ENCODE measurements at regions not wholly inside any gene's neighbourhood (a gene's known extent, or its start where the extent isn't known, plus 50 kb on each side); places are given as distances from the start of the nearest gene placed in this dataset.

- Histone ChIP-seq H3K4me3 (ENCODE audit: low read length) (no peak overlapping the region), H3K27ac (ENCODE audit: low read depth in 1 of 2, low read length in 2 of 2) (no peak overlapping the region), H3K4me1 (ENCODE audit: insufficient read depth, low read length) (peaks cover 3% of the 10 kb centered on the region), H3K27me3 (ENCODE audit: control insufficient read depth in 1 of 2, insufficient read depth in 2 of 2, low read length in 2 of 2) (no peaks in the 10 kb centered on the region), H3K9me3 (ENCODE audit: control insufficient read depth in 1 of 2, insufficient read depth in 1 of 2, low read length in 2 of 2) (no peaks in the 10 kb centered on the region), H3K36me3 (ENCODE audit: insufficient read depth, low read length) (no peaks in the 10 kb centered on the region)
- ATAC-seq (ENCODE audit: poor library complexity): no peak
- no peak overlapping the region for H3K4me3 Mint-ChIP-seq
- no peak for TF ChIP-seq CTCF (IDR thresholded peaks at IDR 0.05)
- no peaks in the 10 kb centered on the region for H3K36me3 Mint-ChIP-seq (ENCODE audit: low read depth)
- CTCF ChIA-PET: no interaction called here
- H3K27ac Mint-ChIP-seq: no peak overlapping the region
- no peaks in the 10 kb centered on the region for H3K27me3 Mint-ChIP-seq
- POLR2A ChIA-PET: no interaction called here
- intact Hi-C loops (cut with DNase I, micrococcal nuclease): no loop called here
- DNase-seq: no peak
- H3K9me3 Mint-ChIP-seq: no peaks in the 10 kb centered on the region
- no peaks in the 10 kb centered on the region for H3K4me1 Mint-ChIP-seq (ENCODE audit: low read depth)
Measured at GRCh38 chr12:4194668-4195067, 78.9 kb upstream of the CCND2 start.

GRCh38 chr12:4193821-4194220 lies 79.7 kb upstream of the CCND2 start:
- ChIA-PET CTCF (no interaction called here), POLR2A (no interaction called here)
- no peak overlapping the region for H3K4me3 Mint-ChIP-seq
- H3K4me1 ChIP-seq (ENCODE audit: insufficient read depth, low read length): peaks cover 3% of the 10 kb centered on the region
- H3K9me3 ChIP-seq (ENCODE audit: control insufficient read depth in 1 of 2, insufficient read depth in 1 of 2, low read length in 2 of 2): no peaks in the 10 kb centered on the region
- no peaks in the 10 kb centered on the region for H3K27me3 ChIP-seq (ENCODE audit: control insufficient read depth in 1 of 2, insufficient read depth in 2 of 2, low read length in 2 of 2)
- no peaks in the 10 kb centered on the region for H3K9me3 Mint-ChIP-seq
- H3K4me1 Mint-ChIP-seq (ENCODE audit: low read depth): no peaks in the 10 kb centered on the region
- no peaks in the 10 kb centered on the region for H3K36me3 ChIP-seq (ENCODE audit: insufficient read depth, low read length)
- intact Hi-C loops (cut with DNase I, micrococcal nuclease): no loop called here
- H3K27ac ChIP-seq (ENCODE audit: low read depth in 1 of 2, low read length in 2 of 2): no peak overlapping the region
- H3K27me3 Mint-ChIP-seq: no peaks in the 10 kb centered on the region
- DNase-seq (no peak), ATAC-seq (ENCODE audit: poor library complexity) (no peak)
- H3K27ac Mint-ChIP-seq: no peak overlapping the region
- no peak for TF ChIP-seq CTCF (IDR thresholded peaks at IDR 0.05)
- H3K4me3 ChIP-seq (ENCODE audit: low read length): no peak overlapping the region
- no peaks in the 10 kb centered on the region for H3K36me3 Mint-ChIP-seq (ENCODE audit: low read depth)

GRCh38 chr12:4191642-4192041 lies 81.9 kb upstream of the CCND2 start:
- Histone ChIP-seq H3K4me1 (ENCODE audit: insufficient read depth, low read length) (no peaks in the 10 kb centered on the region), H3K4me3 (ENCODE audit: low read length) (no peak overlapping the region), H3K27ac (ENCODE audit: low read depth in 1 of 2, low read length in 2 of 2) (no peak overlapping the region), H3K36me3 (ENCODE audit: insufficient read depth, low read length) (no peaks in the 10 kb centered on the region), H3K9me3 (ENCODE audit: control insufficient read depth in 1 of 2, insufficient read depth in 1 of 2, low read length in 2 of 2) (no peaks in the 10 kb centered on the region), H3K27me3 (ENCODE audit: control insufficient read depth in 1 of 2, insufficient read depth in 2 of 2, low read length in 2 of 2) (no peaks in the 10 kb centered on the region)
- no peak for ATAC-seq (ENCODE audit: poor library complexity)
- Mint-ChIP-seq H3K36me3 (ENCODE audit: low read depth) (no peaks in the 10 kb centered on the region), H3K4me1 (ENCODE audit: low read depth) (no peaks in the 10 kb centered on the region), H3K27me3 (no peaks in the 10 kb centered on the region), H3K4me3 (no peak overlapping the region), H3K27ac (no peak overlapping the region), H3K9me3 (no peaks in the 10 kb centered on the region)
- intact Hi-C loops (cut with DNase I, micrococcal nuclease): no loop called here
- DNase-seq: no peak
- CTCF ChIA-PET: no interaction called here
- TF ChIP-seq CTCF (IDR thresholded peaks at IDR 0.05): no peak
- POLR2A ChIA-PET: no interaction called here
